ENCODE measurements at regions not wholly inside any gene's neighbourhood (a gene's known extent, or its start where the extent isn't known, plus 50 kb on each side); places are given as distances from the start of the nearest gene placed in this dataset.

DNA sequence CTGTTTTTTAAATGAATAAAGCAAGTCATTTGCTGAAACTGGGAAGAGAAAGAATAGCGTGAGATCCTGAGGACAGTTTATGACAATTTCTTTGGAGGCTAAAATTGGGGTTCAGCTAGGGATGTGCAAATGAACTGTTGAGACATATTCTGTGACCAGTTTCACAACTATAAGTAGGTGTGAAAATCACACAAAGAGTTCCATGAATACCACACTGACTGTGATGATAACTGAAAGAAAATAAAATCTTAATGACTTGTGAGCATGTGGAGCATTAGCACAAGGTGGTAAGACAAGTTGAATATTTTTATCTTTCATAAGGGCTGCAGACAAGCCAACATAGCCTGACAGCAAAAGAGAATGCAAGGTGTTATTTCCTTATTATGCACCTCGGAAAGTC is 61.1 kb upstream of the PDGFD start:
- no peak for DNase-seq (ENCODE audit: low spot score)

GRCh38 chr11:104222464-104222863 is 58.5 kb upstream of the PDGFD start:
- DNase-seq (ENCODE audit: low spot score) = no peak

- no peak for DNase-seq (ENCODE audit: low spot score)
Measured at GRCh38 chr11:104221455-104221854, 57.5 kb upstream of the PDGFD start.

GRCh38 chr11:104219096-104219495 is 55.1 kb upstream of the PDGFD start:
- DNase-seq (ENCODE audit: low spot score) = no peak

GRCh38 chr11:104214517-104214916 is 50.6 kb upstream of the PDGFD start:
- no peak for DNase-seq (ENCODE audit: low spot score)
